B cell (primary cell): ENCODE measurements at regions not wholly inside any gene's neighbourhood (a gene's known extent, or its start where the extent isn't known, plus 50 kb on each side); places are given as distances from the start of the nearest gene placed in this dataset.

Experiments
- EZH2 ChIP-seq: IDR thresholded peaks from 2 replicates; pipeline ENCODE4 v1.6.1; 2012; ENCODE audit warnings: borderline replicate concordance, low read depth, mild to moderate bottlenecking, moderate library complexity, low read length; ENCODE audit not compliant: insufficient read depth, poor library complexity, severe bottlenecking
- TF ChIP-seq, protein P1 (sequence below): fragments of 200-600 bp; IDR thresholded peaks from one replicate; pipeline ENCODE4 v1.8.0; 2022; ENCODE audit warnings: antibody characterized with exemption, mild to moderate bottlenecking

DNA sequence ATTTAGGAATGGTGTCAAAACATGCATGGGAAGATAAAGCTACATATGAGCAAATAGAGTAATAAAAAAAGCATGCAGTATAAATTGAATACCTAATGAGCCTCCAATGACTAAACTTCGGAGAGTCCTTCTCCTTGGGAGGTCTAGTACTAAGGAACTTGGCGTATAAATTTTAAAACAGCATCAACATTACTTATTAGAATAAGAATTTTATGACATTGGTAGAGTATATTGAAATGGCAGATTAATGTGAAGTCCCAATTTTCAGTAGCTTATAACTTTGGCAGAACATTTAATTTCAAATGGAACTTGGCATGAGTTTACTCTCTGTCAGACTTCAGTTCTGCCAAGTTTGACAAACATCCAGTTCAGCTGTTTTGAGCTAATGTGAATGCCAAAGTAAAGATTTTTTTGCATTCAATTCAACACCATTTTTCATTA lies 104.7 kb upstream of the RGS18 start:
- no peak for TF ChIP-seq EZH2
- TF ChIP-seq, protein P1, sequence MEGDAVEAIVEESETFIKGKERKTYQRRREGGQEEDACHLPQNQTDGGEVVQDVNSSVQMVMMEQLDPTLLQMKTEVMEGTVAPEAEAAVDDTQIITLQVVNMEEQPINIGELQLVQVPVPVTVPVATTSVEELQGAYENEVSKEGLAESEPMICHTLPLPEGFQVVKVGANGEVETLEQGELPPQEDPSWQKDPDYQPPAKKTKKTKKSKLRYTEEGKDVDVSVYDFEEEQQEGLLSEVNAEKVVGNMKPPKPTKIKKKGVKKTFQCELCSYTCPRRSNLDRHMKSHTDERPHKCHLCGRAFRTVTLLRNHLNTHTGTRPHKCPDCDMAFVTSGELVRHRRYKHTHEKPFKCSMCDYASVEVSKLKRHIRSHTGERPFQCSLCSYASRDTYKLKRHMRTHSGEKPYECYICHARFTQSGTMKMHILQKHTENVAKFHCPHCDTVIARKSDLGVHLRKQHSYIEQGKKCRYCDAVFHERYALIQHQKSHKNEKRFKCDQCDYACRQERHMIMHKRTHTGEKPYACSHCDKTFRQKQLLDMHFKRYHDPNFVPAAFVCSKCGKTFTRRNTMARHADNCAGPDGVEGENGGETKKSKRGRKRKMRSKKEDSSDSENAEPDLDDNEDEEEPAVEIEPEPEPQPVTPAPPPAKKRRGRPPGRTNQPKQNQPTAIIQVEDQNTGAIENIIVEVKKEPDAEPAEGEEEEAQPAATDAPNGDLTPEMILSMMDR, result no peak
